Stimulated activated CD4-positive, alpha-beta T cell treated with anti-CD3 and anti-CD28 coated beads, Interleukin-4, amount 100 ng/mL, for 4 hours (primary cell): ENCODE measurements at regions not wholly inside any gene's neighbourhood (a gene's known extent, or its start where the extent isn't known, plus 50 kb on each side); places are given as distances from the start of the nearest gene placed in this dataset.

Source experiments
- DNase-seq, 2 experiments: peaks; one replicate each; pipeline ENCODE4 v3.0.0-alpha.2; 2020

- no peak for DNase-seq
Observed at GRCh38 chr12:116650585-116651087, 87.2 kb downstream of the SPRING1 start.

DNA sequence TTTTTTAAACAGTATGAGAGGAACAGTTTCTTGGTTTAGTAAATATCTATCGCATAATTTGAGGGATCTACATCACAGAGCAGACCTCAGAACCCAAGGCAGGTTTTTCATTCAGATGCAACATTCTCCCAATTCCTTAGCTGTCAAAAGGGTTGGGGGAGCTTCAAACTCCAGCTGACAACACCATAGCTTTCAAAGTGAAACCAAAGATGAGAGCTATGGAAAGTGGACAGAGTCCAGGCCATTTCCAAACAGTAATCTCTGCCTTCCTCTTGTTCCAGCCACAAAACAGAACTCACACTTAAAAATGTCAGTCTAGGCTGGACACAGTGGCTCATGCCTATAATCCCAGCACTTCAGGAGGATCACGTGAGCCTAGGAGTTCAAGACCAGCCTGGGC, 87.8 kb downstream of the SPRING1 start:
- no peak for DNase-seq

DNA sequence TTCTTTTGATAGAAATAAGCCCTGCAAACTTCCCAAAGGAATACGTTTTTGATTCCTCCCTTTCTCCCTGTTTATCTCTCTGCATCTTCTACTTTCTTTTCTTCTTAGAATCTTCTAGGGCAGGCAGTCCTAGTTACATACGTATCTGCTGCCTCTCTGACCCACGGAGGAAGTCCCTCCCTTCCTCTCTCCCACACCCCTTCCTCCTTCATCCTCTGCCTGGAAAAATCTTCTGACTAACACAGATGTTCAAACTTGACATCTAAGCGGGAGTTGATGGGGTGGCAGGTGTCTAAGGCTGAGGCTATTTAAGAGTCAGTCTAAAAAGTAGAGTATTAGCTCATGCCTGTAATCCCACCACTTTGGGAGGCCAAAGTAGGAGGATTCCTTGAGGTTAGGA, 88.6 kb downstream of the MAP1LC3B2 start:
- no peak for DNase-seq

DNA sequence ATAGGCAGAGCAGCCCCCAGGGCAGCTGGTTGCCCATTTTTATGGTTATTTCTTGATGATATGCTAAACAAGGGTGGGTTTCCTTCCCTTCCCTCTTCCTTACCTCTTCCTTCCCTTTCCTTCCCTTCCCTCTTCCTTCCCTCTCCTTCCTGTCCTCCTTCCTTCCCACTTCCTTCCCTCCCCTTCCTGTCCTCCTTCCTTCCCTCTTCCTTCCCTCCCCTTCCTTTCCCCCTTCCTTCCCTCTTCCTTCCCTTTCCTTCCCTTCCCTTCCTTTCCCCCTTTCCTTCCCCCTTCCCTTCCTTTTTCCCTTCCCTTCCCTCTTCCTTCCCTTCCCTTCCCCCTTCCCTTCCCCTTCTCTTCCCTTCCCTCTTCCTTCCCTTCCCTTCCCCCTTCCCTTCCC, 87.7 kb downstream of the MAP1LC3B2 start:
- no peak for DNase-seq

DNA sequence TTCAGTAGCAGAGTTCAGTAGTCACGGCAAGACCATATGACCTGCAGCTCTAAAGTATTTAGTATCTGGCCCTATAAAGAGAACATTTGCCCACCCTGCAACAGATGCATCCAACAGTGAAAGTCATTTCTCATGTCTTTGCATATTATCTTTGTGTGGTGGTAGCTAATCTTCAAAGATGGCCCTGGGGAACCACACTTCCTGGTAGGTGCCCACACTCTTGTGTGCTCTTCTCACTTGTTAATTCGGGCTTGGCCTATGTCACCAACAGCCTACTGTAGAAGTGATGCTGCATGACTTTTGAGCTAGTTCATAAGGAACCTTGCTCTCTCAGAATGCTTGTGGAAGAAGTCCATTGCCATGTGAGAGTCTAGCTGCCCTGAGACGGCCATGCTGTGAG, 85.6 kb downstream of the MAP1LC3B2 start:
- DNase-seq = no peak

DNA sequence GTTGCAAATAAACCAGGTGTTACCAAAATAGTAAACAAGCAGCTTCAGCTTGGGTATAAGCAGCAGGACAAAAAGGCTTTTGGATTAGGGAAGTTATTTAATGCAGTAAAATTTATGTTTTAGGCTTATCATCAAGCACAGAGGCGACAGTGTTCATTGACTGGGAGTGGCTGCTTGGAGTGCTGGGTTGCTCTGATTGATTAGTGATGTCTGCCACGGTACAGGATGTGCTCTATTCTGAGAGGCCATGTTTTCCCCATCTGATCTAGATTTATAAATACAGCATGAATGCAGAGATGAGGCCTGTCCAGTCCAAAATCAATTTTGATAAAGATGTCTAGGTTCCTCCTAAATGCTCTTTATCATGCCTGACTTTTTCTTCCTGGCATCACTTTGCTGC, 83.5 kb downstream of the MAP1LC3B2 start:
- no peak for DNase-seq

- DNase-seq = no peak
Observed at GRCh38 chr12:116642106-116642505, 82.9 kb downstream of the MAP1LC3B2 start.

DNA sequence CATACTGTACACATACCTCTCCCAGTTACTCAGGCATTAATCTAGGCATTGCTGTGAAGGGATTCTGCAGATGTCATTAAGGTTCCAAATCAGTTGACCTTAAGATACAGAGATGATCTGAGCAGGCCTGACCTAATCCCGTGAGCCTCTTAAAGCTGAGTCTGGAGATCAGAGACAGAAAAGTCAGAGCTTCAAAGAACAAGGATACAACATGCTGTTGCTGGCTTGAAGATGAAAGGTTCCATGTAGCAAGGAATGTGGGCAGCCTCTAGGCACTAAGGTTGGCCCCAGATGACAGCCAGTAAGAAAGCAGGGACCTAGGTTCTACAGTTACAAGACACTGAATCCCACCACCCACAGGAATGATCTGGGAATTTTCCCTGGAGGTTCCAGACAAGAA, 81.1 kb downstream of the MAP1LC3B2 start:
- DNase-seq = no peak

- no peak for DNase-seq
Observed at GRCh38 chr12:116639765-116640164, 80.6 kb downstream of the MAP1LC3B2 start.

DNA sequence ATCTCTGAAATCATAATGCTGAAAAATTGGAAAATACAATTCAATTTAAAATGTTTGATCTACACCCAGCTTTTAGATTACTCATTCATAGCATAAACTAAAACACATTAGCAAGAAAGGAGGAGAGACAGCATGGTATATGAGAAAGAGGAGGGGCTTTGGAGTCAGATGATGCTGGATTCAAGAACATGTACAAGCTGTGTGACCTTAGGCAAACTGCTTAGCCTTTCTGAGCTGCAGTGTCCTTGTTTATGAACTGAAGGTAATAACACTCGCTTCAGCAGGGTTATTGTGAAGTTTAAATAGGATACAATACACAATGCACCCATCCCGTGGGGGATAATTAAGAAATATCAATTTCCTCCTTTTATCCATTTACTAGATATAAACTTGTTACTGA, 79.2 kb downstream of the MAP1LC3B2 start:
- DNase-seq = no peak

DNA sequence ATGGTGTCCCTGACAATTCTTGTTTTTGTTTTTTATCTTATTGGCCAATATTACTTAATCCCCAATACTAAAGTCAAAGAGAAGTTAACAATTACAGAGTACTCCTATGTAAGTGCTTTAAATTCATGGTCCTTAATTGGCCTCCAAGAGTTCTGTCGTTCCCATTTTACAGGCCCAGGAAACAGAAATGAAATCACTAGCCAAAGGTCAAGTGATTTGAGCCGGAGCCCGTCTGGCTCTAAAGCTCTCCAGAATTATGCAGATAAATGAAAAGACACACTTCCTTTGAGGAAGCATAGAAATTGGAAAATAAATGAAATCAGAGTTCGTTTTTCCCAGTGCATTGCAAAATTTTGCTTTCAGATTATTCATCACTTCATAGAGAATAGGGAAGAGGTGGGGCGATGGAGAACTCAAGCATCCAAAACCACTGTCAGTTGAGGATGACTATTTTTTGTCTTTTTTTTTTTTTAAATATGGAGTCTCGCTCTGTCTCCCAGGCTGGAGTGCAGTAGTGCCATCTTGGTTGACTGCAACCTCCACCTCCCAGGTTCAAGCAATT, 78.5 kb downstream of the MAP1LC3B2 start:
- DNase-seq = no peak

- DNase-seq = no peak
Observed at GRCh38 chr12:116636608-116637519, 77.7 kb downstream of the MAP1LC3B2 start.

GRCh38 chr12:116635487-116635886, 76.3 kb downstream of the MAP1LC3B2 start:
- DNase-seq = no peak

- no peak for DNase-seq
Observed at GRCh38 chr12:116633476-116633875, 74.3 kb downstream of the MAP1LC3B2 start.

DNA sequence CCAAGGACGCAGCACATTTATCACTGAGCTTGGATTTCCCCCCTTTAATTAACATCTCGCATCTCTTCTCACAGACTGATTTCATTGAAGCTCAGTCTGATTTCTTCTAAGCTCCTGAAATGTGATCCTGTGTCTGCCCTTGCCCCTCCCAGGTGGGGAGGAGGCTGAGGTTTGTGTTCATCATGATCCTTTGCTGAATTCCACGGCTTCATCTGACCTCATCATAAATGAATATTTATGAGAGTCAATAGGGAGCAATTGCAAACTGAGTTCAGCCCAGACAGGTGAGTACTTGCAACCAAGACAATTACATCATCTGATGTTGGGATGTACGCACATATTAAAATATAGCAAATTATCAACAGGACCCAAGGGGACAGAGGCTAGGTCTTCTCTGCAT, 72.4 kb downstream of the MAP1LC3B2 start:
- DNase-seq = no peak

- DNase-seq = no peak
Observed at GRCh38 chr12:116630762-116631161, 71.6 kb downstream of the MAP1LC3B2 start.

DNA sequence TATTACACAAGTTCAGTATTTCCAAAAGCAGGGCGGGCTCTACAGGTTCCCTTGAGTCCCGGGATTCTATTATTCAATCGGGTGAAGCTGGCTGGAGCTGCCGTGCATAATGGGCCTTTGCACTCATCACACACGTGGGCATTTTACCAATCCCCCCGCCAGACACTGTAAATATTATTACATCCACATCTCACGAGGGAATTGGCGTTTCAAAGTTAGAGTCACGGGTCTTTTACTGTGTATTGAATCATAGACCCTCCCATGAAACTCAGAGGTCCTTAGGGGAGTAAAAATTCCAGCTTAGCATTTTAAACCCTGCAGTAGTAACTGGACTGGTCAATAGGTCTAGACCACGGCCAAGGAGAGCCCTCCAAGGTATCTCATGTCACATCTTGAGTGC, 70.3 kb downstream of the MAP1LC3B2 start:
- DNase-seq = no peak

DNA sequence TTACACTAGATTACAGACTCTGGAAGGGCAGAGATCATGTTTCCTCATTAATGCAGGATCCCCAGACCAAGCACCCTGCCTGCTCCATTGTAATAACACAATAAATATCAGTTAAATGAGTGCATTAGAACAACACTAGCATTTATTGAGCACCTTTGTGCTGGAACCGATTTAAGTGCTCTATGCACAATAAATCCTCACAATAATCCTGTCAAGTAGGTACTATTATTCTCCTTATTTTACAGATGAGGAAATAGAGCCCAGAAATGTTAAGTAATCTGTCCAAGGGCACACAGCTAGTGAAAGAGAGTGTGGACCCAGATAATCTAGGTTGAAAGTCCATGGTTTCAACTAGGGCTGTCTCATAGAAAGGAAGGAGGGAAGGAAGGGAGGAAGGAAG, 69.8 kb downstream of the MAP1LC3B2 start:
- no peak for DNase-seq

DNA sequence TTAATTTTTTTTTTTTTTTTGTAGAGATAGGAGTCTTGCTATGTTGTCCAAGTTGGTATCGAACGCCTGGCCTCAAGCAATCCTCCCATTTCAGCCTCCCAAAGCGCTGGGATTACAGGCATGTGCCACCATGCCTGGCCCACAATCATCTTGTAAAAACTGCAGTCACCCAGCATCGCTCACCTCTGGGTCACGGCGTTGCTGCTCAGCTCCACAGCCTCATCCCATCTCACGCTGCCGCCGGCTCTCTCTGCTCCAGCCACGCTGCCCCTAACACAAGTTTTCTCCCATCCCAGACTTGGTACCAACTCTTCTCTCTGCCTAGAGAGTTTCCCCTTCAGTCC, 69.2 kb downstream of the MAP1LC3B2 start:
- no peak for DNase-seq
